HG02763 (cell line): ENCODE measurements at regions not wholly inside any gene's neighbourhood (a gene's known extent, or its start where the extent isn't known, plus 50 kb on each side); places are given as distances from the start of the nearest gene placed in this dataset.

ENCODE experiments used
- ATAC-seq: cut with Tn5 transposase; IDR thresholded peaks from one replicate; pipeline ENCODE4 v1.9.1; 2021; ENCODE audit warnings: mild to moderate bottlenecking, moderate library complexity; ENCODE audit not compliant: unreplicated experiment

DNA sequence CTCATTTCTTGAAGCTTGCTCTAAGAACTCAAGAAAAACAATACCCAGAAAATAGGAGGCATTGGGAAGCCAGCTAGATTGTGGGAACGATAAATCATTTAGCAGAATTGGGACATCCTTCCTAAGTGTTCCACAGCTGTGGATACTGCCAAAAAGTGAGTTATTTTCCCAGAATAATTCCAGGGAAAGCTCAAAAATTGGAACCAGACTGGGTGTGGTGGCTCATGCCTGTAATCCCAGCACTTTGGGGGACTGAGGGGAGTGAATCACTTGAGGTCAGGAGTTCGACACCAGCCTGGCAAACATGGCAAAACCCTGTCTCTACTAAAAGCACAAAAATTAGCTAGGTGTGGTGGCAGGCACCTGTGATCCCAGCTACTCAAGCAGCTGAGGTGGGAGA, 68.2 kb upstream of the GK2 start:
- no peak for ATAC-seq

DNA sequence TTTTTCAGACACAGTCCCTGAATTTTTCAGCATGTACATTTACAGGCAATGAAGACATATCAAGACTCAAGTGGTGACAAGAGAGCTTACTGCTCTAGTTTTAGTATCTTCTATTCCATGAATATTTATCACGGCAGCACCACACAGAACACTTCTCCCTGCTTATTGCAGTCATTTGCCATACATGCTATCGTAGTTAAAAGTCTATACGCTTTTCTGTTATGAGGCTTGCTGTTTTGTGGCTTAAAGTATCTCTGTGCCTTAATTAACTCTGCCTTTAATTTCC, 65.4 kb upstream of the GK2 start:
- no peak for ATAC-seq

DNA sequence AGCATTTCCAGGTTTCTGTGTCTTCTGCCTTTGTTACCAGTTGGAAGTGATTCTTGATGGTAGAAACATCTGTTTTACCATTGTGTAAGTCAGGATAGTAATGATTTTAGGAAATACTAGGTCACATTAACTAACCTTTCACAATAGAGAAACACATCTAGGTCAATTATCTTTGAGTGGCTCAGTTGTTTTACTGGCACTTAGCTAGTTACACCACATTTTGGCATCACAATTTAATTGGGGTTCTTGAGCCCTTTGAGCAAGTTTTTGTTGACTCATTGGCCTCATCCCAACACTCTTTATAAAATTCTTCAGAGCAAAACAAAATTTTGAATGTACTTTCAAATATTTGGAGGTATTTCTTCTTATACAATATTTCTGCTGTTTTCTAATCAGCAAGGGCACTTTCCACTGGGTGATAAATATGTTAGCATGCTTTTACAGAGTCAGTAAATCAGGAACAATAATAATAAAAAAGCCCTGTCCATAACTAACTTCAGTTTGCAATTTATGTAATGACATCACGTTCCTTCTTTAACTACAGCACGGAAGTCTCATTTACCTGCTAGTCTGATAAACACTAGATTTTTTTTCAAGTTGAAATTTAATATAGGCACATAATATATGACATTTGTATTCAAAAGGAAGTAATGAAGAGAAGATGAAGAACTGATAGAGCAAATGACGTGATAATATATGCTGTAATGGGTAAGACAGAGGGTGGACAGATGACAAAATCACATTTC, 64.8 kb upstream of the GK2 start:
- no peak for ATAC-seq

DNA sequence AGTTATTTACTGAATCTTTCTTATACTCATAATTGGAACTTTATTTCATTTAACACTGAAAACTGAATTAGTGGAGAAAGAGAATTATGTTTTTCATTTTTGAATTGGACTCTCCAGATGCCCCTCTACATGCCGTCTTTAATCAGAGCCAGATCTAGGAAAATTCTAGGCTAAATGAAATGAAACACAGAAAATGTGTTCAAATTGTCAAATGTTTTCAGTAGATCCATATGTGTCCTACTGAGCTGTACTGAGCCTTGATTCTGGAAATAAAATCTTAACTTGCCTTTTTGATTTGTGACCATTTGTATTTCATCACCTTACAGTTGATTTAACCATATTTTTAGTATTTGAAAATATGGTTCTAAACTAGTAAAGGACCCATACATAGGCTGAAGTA, 64.0 kb upstream of the GK2 start:
- ATAC-seq = no peak

DNA sequence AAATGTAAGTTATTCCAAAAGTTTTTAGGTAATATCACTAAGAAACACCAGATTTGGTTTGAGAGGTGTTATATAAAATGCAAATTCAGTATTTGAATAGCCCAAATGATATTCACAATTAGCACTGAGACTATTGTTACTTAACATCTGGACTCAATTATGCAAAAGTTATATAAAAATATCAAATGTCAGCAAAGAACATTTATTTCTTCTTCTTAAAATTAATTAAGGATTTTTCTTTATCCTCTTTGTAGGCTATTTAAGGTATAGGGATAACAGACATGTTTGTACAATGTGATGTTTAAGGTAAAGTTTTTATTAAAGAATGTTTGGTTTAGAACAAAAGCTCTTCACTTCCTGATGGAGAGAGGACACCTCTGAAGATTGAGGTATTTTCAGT, 63.3 kb upstream of the GK2 start:
- ATAC-seq = no peak

DNA sequence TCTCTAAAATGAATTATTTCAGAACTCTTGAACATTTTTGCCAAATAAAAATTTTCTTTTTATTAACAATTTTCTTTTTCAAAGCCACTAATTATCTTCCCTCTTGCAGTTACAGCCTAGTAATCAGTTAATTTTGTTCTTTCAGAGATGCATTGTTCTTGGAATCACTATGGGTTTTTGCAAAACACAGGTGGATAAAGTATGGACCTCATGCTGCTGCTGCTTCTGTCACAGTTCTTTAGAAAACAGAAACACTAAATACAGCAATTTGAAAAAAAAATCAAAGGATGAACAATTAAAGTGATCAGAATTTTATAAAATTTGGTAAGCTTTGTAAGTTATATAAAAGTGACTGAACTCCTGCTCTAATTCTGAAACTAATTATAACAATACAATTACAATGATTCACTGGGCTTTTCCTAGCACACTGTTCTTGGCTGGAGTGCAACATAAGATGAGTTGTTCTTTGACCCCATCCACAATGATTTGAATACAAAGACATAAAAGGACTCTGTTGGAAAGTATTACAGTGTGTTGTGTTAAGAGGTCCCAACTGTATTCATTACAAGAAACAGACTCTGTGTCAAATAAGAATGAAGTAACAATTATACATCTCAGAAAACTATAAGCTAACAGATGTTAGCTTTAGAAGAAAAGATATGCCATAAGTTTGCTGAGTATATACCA, 59.4 kb upstream of the GK2 start:
- no peak for ATAC-seq

DNA sequence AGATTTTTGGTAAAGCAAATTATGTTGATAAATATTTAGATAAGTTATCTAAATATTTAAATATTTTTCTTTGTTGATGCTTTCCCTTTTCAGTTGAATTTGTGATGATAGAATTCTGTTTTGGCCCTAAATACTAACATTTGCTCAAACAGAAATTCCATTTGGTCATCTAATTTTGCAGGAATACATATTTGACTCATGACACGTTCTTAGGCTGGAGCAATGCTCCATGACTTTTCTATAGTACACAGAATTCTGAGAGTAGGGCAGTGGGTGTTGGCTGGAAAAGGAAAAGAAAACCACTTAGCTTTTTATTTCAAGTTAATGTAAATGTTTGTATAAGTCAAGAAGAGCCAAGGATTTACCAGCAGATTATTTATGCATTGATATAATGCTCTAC, 58.6 kb upstream of the GK2 start:
- ATAC-seq = no peak
